NCI-H748 (cell line): ENCODE measurements at regions not wholly inside any gene's neighbourhood (a gene's known extent, or its start where the extent isn't known, plus 50 kb on each side); places are given as distances from the start of the nearest gene placed in this dataset.

ENCODE experiments used
- DNase-seq: peaks from one replicate; lab custom pipeline; 2025; ENCODE audit not compliant: unreplicated experiment; lab: John Stamatoyannopoulos, UW

DNA sequence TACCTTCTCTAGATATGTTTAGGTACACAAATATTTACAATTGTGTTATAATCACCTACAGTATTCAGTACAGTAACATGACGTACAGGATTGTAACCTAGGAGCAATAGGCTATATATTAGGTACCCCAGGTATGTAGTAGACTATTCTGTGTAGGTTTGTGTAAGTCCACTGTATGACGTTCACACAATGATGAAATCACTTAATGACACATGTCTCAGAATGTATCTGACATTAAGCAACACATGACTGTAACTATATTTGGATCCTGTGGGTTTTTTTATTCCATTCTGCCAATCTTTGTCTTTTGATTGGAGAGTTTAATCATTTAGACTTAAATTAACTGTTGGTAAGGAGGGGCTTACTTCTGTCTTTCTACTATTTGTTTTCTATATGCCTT lies 52.1 kb downstream of the STYXL2 start:
- DNase-seq, result no peak

DNA sequence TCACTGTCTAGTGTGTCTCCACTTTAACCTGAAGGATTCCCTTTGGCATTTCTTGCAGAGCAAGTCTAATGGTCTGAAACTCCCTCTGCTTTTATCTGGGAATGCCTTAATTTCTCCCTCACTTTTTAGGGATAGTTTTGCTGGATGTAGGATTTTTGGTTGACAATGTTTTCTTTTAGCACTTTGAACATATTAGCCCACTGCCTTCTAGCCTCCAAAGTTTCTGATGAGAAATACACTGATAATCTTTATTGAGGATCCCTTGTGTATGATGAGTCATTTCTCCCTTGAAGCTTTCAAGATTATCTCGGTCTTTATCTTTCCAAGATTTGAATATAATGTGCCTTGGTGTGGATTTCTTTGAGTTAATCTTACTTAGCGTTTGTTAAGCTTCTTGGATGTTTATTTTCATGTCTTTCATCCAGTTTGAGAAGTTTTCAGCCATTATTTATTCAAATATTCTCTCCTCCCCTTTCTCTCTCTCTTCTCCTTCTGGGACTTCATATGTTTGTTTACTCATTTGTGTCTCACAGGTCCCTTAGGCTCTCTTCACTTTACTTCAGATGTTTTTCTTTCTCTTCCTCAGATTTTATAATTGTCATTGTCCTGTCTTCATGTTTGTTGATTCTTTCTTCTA lies 53.1 kb downstream of the STYXL2 start:
- DNase-seq, result no peak

DNA sequence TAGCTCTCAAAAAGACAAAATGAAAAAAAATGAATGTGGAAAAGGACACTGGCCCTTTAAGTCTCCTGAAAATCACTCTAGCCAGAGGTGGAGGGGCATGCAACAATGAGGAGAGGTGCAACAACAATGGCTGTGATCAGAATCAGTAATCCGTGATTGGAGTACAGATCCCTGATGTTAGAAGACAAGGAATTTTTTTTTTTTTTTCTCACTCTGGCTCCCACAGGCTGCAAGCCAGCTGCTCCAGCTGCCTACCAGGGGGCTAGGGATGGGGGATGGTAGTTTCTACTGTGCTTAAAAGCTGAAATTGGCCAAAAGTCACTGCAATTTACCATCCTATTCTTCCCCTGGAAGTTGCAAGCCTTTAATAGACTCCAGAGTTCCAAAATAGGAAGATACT lies 54.5 kb downstream of the STYXL2 start:
- DNase-seq, result no peak

DNA sequence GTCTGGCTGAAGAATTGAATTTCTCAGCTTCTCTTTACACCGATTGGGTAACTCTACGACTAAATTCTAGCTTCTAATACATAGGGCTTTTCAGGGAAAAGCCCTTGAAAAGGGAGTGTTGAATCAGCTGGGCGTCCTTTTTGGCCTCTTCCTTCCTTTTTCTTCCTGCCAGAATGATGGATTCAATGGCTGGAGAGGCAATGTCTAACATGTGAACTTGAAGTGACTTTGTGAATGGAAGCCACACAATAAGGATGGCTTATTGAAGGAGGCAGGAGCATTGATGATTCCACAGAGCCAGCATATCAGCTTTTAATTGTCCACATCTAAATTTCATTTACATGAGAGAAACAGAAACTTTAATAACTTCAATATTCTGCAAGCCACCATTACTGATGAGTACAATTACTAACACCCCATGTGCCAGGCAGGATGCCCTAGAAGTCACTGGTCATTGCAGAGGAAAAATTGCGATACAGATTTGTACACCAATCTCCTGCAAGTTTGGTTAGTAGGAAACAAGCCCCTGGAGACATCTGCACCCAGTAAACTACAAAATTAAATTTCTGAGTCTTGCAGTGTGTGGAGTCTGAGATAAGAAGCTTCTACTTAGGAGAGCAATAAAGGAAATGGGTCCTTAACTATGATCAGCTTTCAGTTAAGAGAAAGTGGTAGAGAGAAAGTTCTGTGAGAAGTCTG lies 56.1 kb downstream of the STYXL2 start:
- DNase-seq, result no peak

DNA sequence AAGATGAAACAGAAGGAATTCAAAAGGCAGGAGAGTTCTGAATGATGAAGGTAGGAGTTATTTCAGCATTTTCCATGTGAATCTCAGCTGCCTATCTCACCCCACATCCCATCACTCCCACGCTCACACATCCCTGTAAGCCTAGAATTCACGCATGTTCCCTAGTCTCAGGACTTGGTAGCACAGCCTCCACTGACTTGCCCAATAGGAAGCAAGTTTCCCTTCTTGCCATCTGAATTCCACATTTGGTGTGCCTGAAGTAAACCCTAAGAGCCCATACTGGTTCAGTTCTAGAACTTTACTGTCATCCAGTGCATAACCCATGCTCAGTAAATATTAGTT lies 56.6 kb downstream of the STYXL2 start:
- DNase-seq, result no peak

DNA sequence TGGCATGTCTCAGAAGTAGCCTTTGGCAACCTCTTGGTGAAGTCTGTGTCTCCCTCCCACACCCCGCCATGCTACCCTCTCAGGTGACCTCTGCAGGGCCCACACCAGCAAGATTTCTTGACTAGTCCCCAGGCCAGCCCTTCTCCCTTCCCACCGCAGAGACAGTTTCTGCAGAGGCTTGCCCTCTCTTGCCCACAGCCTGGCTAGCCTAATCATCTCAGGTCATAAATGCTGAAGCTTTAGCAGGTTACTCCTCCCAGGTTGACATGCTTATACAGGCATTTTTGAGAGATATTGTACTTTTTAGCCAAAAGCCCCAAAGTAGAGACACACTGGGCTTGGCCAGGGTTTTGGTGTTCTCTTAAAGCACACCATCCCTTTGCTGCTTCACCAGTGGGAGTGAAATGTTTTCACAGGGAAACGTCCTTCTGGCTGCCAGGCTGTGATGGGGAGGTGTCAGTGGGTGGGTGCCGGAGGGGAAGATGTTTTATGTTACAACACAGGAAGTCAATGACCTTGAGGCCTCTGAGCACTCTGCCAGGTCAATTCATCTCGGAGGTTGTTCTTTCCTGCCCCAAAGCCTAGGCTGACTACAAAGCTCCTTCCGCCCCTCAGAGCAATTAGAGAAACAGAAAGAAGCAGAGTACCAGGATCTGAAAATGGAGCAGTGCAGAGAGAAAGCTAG lies 58.5 kb downstream of the STYXL2 start:
- DNase-seq, result no peak

DNA sequence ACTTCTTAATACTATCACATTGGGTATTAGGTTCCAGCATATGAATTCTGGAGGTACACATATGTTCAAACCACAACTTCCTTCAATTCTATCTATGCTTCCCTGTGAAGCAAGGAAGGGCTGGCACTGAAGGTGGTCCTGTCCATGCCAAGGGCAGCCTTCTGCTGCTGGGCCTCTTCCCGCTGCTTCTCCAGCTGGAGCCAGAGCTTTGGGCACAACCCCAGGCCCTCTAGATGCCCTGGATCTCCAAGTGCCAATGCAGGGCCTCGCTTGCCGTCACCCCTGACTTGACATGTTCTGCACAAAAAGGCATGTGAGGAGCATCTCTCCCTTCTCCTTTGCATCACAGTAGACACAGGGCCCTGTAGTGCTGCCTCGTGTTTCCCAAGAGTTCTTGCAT lies 62.6 kb downstream of the STYXL2 start:
- no peak for DNase-seq

DNA sequence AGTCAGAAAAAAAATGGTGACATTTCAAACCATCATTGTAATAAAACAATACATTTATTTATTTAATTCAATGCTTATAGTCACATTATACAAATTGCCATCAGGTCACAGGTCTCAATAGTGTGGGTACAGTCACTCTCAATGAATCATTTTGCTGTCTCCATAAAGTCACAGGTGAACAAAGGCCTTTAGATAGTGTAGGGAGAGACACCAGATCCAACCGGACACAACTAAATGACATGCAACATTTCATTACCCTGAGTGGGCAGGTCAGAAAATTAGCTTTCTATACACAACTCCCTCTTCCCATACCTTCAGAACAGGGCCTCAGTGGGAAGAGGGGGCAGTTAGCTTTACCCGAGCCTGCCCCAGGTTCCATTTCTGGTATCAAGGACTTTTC lies 63.2 kb downstream of the STYXL2 start:
- no peak for DNase-seq

DNA sequence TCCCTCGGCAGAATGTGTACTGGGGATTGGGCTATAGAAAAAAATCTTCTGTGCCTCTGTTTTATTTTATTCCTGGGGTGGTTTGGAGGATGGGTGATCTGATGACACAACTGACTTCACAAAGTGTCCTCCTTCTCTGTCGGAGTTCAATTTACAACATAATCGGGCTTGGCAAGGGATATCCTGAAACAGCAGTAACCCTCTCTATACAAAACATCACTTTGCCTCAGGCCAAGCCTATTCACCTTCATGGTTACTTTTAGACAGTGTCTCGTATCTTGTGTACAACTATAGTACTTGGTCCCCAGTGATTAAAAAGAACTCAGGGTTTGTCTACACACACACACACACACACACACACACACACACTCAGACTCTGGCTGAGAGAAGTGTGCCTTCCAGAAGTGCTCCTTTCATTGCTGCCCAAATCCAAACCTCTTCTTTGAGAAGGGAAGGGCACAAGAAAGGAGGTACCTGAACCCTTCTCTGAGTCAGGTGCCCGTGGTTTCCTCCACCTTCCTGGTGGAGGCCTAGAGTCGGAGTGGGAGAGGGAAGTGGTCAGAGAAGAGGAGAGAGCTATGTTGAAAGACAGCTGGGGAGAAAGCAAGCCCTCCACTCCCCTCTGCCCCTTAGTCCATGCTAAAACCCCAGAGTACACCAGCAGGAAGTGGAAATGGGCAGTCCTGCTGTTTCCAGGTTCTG lies 62.4 kb upstream of the POU2F1 start:
- DNase-seq, result no peak

DNA sequence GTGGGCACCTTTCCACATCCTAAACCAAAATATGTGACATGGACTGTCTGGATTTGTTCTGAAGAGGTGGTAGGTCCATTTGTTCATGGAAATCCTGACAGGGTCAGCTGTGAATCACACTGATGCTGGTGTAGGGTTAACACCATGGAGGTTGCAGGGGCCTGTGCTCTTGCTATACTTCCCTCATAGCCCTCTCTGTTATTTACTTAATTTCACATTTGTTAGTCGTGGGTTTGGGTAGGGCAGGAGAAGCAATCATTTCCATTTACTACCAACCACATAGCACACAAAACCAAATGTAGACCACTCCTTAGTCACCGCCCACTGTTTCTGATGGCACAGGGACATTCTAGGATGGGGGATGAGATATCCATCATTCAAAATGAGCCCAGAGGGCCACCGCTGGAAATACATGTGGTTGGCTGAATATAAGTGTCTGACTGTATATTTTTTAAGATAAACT lies 61.8 kb upstream of the POU2F1 start:
- no peak for DNase-seq

DNA sequence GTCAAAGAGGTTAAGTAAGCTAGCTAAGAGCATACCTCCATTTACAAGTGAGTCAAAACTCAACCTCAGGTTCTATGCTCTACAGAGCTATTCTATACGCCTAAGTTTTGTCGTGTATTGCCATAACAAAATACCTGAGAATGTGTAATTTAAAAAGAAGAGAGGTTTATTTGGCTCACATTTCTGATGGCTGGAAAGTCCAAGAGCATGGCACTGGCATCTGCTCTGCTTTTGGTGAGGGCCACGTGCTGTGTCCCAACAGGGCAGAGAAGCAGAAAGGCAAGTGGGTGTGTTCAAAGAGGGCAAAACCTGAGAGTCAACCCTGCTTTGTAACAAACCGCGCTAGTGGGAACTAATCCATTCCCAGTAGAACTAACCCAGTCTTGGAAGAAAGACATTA lies 60.9 kb upstream of the POU2F1 start:
- DNase-seq, result no peak

DNA sequence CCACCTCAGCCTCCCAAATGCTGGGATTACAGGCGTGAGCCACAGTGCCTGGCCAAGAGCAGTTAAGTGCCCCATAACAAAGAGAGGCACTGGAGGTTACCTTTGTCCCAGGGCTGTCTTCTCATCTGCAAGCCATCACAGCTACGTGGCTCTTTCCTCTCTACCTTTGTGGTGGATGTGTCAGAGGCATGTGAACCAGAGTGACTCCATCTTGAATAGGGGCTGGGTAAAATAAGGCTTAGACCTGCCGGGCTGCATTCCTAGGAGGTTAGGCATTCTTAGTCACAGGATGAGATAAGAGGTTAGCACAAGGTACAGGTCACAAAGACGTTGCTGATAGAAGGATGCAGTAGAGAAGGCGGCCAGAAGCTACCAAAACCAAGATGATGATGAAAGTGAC lies 59.4 kb upstream of the POU2F1 start:
- DNase-seq, result no peak

DNA sequence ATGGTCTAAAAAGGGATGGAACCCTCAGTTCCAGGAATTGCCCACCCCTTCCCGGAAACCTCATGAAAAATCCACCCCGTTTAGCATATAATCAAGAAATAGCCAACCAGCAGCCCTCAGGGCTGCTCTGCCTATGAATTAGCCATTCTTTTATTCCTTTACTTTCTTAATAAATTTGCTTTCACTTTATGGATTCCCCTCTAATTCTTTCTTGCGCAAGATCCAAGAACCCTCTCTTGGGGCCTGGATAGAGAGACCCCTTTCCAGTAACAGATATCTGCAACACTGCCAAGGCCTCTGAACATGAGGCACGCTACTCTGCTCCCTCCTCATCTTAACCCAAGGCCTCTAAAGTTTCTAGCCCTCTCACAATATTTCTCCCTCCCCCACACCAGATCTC lies 58.9 kb upstream of the POU2F1 start:
- no peak for DNase-seq

DNA sequence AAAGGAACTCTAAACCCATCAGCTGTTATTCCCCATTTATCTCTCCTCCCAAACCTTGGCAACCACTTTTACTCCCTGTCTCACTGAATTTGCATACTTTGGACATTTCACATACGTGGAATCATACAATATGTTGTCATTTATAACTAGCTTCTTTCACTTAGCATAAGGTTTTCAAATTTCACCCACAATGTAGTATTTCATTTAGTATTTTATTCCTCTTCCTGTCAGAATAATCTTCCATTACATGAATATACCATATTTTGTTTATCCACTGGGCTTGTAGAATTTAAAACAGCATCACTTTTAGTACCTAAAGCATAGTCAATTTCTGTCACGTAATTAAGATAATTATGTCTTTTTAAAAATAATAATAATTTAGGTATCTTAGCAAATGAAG lies 55.5 kb upstream of the POU2F1 start:
- no peak for DNase-seq

DNA sequence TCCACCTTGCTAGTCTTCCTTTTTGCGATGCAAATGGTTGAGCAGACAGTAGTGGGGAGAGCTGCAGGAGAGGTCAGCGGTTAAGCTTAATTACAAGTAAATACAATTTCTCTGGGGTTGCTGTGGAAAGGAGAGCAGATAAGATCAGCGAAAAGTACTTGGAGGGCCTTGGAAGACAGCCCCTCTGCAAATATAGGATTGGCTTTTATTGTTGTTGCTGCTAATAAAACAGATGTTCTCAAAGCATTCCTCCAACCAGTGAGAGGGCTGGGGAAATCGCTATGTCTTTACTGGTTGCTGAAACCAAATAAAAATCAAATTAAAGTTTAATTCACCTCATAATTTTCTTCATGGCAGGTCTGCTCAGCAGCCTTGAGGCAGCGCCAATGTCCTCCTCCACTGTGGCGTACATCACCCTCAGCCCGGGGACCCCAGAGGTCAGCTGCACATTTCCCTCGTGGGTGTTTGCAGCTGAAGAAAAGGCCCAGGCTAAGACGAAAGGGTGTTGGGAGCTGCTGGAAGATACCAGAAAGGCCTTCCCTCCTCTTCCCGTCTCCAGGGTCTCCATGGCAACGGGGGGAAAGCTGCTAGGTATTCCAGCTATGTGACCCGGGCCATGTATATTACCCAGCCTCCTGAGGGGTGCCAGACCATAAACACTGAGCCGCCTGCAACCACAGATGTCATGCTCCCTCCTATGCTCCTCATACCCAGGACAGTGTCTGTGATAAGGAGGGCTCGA lies 54.6 kb upstream of the POU2F1 start:
- peak; percentile 27 for DNase-seq

DNA sequence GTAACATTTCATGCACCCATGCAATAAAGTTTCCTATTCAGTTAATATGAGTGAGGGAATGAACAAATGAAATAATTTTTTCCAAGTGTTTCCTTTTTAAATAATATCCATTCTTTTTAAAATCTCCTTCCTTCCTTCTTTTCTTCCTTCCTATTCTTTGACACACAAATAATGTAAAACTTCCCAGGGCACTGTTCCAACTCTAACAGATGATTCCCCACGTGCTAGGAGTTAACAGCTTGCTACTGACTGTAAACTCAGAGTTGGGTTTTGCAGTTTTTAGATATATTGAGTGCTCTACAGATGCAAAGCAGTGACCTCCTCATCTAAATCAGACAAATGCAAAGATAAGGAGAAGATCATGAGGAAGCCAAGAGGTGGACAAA lies 54.0 kb upstream of the POU2F1 start:
- DNase-seq, result no peak

DNA sequence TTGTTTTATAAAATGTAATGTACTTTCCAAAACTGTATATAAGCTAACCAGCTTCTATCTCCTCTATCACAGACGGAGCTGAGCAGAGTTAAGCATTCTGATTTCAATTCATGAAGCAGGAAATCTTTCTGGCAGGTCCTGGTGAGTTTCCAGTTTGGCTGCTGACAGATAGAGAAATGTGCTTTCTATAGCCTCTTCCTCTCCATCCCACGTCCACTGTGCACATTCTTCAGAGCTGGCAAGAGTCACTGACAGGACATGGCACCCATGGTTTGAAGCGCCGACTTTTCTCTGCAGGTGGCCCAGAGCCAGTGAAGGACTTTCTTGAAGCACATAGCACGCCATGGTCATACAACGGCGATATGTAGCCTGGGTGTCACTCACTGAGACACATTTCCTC lies 52.3 kb upstream of the POU2F1 start:
- DNase-seq, result no peak

DNA sequence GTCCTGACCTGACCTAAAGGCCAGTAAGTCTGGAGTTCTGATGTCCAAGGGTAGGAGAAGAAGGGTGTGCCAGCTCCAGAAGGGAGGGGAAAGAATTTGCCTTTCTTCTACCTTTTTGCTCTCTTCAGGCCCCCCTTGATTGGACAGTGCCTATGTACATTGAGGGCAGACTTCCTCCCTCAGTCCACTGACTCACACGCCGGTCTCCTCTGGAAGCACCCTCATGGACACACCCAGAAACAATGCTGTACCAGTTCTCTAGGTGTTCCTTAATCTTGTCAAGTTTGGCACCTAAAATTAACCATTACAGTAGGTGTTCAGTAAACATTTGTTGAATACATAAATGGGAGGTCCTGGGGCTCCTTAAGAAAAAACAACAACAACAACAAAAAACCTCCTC lies 51.0 kb upstream of the POU2F1 start:
- DNase-seq, result no peak
